GM19328 (cell line): ENCODE measurements at regions not wholly inside any gene's neighbourhood (a gene's known extent, or its start where the extent isn't known, plus 50 kb on each side); places are given as distances from the start of the nearest gene placed in this dataset.

ENCODE experiments used
- ATAC-seq: cut with Tn5 transposase; IDR thresholded peaks from one replicate; pipeline ENCODE4 v1.9.1; 2021; ENCODE audit warnings: mild to moderate bottlenecking, moderate library complexity; ENCODE audit not compliant: unreplicated experiment

DNA sequence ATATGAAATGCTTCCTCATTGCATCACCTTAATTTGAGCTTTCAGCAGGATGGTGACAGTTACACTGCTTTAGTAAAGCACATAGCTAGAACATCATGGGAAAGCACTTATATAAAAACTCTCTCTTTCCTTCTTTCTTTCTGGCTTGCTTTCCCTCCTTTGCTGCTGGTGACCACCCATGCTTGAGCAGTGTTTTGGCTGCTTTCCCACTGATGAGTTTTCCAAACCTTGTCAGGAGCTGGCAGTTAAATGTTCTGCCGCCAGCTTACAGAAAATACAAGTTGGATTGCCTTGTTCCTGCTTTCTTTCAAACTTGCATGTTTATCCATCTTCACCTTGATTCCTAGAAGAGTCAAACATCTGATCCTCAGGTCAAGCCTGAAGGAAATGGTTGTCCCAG is 323.9 kb downstream of the FOXA2 start:
- ATAC-seq, result no peak

DNA sequence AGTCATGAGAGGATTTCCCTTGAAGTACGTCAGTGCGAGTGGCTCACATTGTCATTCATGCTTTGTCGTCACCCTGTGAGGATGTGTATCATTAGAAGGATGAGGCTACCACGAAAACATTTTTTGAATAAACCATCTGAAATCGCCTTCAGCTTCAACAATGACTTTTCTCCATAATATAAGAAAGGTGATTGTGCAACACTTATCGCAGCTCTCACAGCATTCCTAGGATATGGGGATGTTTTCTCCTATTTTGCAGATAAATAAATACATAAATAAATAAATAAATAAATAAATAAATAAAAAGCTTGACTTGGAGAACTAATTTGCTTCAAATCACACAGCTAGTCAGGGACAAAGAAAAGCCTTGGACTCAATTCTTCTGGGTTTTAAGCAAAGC is 326.5 kb downstream of the FOXA2 start:
- ATAC-seq, result no peak

- no peak for ATAC-seq
These were observed 336.2 kb downstream of the FOXA2 start for GRCh38 chr20:22248051-22248667.

DNA sequence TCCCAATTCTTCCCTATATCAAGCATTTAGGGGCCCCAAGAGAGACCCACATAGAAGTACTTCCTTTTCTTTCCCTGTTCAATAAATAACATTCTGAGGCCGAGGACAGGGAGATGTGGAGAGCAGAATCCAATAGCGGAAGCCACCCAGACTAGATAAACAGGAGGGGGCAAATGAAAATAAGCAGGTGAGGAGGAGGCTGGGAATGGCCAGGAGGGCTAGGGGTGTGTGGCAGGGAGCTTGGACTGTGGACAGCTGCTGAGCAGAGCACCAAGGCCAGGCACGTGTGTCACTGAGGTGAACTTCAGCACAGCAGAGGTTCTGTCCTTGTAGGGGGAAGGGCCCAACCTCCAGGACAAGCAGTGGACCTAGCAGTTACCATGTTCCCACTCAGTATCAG is 339.2 kb downstream of the FOXA2 start:
- no peak for ATAC-seq

GRCh38 chr20:22243067-22243466 is 341.3 kb downstream of the FOXA2 start:
- ATAC-seq, result no peak

DNA sequence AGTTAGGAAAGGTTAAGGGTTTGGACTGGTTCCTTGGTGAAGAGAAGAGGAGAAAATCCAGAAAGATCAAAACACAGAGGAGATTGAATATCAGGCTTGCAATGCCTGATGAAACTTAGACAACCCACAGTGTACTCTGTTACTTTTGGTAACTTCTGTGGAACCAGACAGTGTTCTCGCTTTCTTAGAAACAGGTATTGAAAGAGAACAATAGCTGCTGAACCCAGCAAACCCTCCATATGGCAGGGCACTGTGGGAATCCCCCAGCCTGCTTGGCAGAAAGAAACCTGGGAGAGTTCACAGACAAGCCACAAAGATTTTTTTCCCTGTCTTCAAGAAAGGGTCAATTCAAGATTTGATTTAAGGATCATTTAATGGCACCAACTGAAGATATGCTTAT is 342.8 kb downstream of the FOXA2 start:
- ATAC-seq, result no peak

DNA sequence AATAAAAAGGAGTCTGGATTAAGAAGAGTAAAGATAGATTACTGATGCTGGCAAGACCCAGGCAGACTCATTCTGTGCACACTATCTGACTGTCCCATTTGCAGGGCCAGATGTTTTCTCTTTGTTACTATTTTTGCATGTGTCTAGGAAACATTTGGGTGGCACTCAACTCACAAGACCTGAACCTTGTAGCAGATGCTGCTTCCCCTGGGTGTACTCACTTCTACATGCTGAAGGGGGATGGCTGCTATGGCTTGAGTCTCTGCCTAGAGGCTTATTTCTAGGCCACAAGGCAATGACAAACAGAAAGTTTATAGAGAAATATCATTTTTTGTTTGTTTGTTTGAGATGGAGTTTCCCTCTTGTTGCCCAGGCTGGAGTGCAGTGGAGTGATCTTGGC is 351.4 kb downstream of the FOXA2 start:
- no peak for ATAC-seq

GRCh38 chr20:22232473-22232872 is 351.9 kb downstream of the FOXA2 start:
- no peak for ATAC-seq

- ATAC-seq, result no peak
These were observed 357.3 kb downstream of the FOXA2 start for GRCh38 chr20:22226849-22227700.

GRCh38 chr20:22223236-22223635 is 361.1 kb downstream of the FOXA2 start:
- no peak for ATAC-seq

- no peak for ATAC-seq
These were observed 366.5 kb downstream of the FOXA2 start for GRCh38 chr20:22217712-22218352.

GRCh38 chr20:22216984-22217383 is 367.4 kb downstream of the FOXA2 start:
- no peak for ATAC-seq

- ATAC-seq, result no peak
These were observed 370.1 kb downstream of the FOXA2 start for GRCh38 chr20:22214296-22214695.

GRCh38 chr20:22213271-22213670 is 371.1 kb downstream of the FOXA2 start:
- ATAC-seq, result no peak

DNA sequence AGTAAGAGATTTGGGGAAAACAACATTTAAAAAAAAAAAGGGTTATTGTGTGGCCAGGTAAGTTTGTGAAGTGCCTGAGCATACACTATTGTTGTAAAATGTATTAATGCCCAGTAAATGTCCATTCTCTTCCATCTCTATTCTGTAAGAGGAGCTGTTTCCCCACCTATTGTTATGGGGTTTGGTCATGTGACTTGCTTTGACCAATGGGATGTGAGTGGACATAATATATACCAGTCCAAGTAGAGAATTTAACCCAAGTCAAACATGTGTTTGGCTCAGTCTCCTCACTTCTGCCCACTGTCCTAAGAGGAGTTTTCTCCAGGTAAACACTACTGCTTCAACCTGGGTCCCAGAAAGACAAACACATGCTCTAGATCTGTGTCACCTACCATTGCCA is 377.1 kb downstream of the FOXA2 start:
- no peak for ATAC-seq

GRCh38 chr20:22204801-22205200 is 379.6 kb downstream of the FOXA2 start:
- ATAC-seq, result no peak

DNA sequence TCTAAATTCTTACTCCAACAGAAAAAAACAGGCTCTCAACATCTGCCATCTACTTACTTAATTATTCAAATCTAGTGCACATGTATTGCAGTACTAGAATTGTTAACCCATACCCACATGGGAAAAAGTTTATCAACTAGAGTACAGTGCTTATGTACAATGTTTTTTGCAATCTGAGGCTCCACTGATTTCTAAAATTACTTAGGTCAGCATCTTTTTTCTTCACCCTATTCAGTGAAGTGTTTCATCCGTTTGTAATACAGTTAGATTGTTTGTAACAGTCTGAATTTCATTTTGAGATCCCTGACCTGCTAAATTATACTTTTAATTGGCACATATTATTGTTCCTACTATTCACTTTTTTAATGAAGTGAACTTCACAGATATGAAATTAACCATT is 402.2 kb downstream of the FOXA2 start:
- no peak for ATAC-seq

GRCh38 chr20:22180244-22180643 is 404.1 kb downstream of the FOXA2 start:
- ATAC-seq, result no peak

DNA sequence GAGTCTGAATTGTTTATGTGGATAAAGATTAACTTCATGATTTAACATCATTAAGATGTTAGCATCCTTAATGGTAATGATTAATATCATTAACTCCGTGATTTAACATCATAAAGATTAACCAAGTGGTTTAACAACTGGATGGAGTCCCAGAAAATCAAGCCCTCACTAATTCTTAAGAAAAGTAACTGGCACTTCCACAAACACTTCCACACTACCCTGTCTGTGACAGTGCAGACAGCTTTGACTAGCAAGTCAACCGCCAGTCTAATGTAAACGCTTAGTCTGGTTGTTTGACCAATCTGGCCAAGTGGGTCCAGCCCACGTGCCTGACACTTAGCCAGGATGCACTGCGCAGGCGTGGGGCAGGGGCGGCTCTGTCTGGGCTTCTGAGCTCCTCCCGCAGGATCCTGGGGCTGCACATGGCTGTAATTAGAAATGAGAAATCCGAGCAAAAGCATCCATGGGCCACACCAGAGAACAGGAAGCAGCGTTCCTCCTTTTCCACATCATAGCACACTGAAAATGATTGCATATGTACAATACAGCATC is 424.2 kb downstream of the FOXA2 start:
- ATAC-seq, result no peak

GRCh38 chr20:22159276-22159675 is 425.1 kb downstream of the FOXA2 start:
- no peak for ATAC-seq

GRCh38 chr20:22127587-22127986 is 422.1 kb downstream of the PAX1 start:
- ATAC-seq, result no peak
